ENCODE measurements at regions not wholly inside any gene's neighbourhood (a gene's known extent, or its start where the extent isn't known, plus 50 kb on each side); places are given as distances from the start of the nearest gene placed in this dataset.
"Not testable (repeated sequence)": the region's sequence is repeated elsewhere in the genome, so short reads cannot be mapped to it uniquely, and the experiment has no call there.

- no peaks in the 10 kb centered on the region for H3K36me3 Mint-ChIP-seq (ENCODE audit: low read depth)
- intact Hi-C loops (cut with micrococcal nuclease): no loop called here
- H3K9me3 Mint-ChIP-seq: peaks cover 9% of the 10 kb centered on the region
- H3K27me3 Mint-ChIP-seq: no peaks in the 10 kb centered on the region
- no peak overlapping the region for H3K4me3 Mint-ChIP-seq
- H3K27ac Mint-ChIP-seq: no peak overlapping the region
- H3K4me1 Mint-ChIP-seq (ENCODE audit: low read depth): no peaks in the 10 kb centered on the region
Observed at GRCh38 chr14:43853541-43853940, 653.5 kb downstream of the FSCB start.

GRCh38 chr14:43803076-43803689 lies 703.9 kb downstream of the FSCB start:
- no peaks in the 10 kb centered on the region for H3K4me1 Mint-ChIP-seq (ENCODE audit: low read depth)
- no peak overlapping the region for H3K27ac Mint-ChIP-seq
- H3K36me3 Mint-ChIP-seq (ENCODE audit: low read depth): no peaks in the 10 kb centered on the region
- no peak overlapping the region for H3K4me3 Mint-ChIP-seq
- no peaks in the 10 kb centered on the region for H3K27me3 Mint-ChIP-seq
- intact Hi-C loops (cut with micrococcal nuclease): no loop called here
- H3K9me3 Mint-ChIP-seq: peaks cover 48% of the 10 kb centered on the region

- Mint-ChIP-seq H3K27ac (no peak overlapping the region), H3K36me3 (ENCODE audit: low read depth) (no peaks in the 10 kb centered on the region), H3K4me1 (ENCODE audit: low read depth) (no peaks in the 10 kb centered on the region), H3K9me3 (no peaks in the 10 kb centered on the region), H3K27me3 (no peaks in the 10 kb centered on the region), H3K4me3 (no peak overlapping the region)
- intact Hi-C loops (cut with micrococcal nuclease): no loop called here
Observed at GRCh38 chr14:43795600-43796228, 711.4 kb downstream of the FSCB start.

- no peaks in the 10 kb centered on the region for H3K36me3 Mint-ChIP-seq (ENCODE audit: low read depth)
- H3K27me3 Mint-ChIP-seq: no peaks in the 10 kb centered on the region
- H3K4me3 Mint-ChIP-seq: no peak overlapping the region
- H3K4me1 Mint-ChIP-seq (ENCODE audit: low read depth): no peaks in the 10 kb centered on the region
- H3K9me3 Mint-ChIP-seq: no peaks in the 10 kb centered on the region
- intact Hi-C loops (cut with micrococcal nuclease): no loop called here
- H3K27ac Mint-ChIP-seq: no peak overlapping the region
Observed at GRCh38 chr14:43793579-43793978, 713.5 kb downstream of the FSCB start.

DNA sequence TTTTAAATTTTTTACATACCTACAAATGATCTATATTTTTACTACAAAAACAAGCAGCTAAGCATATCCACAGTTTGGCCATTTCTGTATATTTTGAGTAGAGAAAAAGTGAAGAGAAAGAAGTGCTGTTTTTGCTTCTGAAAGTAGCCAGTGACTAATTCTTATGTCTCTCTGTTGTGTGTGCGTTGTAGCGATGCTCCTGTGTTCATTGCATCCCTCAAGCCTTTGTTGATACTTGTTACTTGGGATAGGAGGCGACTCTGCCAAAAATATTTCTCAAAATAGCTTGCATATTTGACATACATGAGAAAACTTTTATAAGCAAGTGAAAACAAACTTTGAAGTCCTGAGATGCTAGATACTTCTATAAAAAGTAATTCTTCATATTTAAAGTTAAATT lies 714.1 kb downstream of the FSCB start:
- no peaks in the 10 kb centered on the region for H3K9me3 Mint-ChIP-seq
- no peak overlapping the region for H3K4me3 Mint-ChIP-seq
- H3K27ac Mint-ChIP-seq: no peak overlapping the region
- H3K36me3 Mint-ChIP-seq (ENCODE audit: low read depth): no peaks in the 10 kb centered on the region
- no peaks in the 10 kb centered on the region for H3K4me1 Mint-ChIP-seq (ENCODE audit: low read depth)
- H3K27me3 Mint-ChIP-seq: no peaks in the 10 kb centered on the region
- intact Hi-C loops (cut with micrococcal nuclease): no loop called here

DNA sequence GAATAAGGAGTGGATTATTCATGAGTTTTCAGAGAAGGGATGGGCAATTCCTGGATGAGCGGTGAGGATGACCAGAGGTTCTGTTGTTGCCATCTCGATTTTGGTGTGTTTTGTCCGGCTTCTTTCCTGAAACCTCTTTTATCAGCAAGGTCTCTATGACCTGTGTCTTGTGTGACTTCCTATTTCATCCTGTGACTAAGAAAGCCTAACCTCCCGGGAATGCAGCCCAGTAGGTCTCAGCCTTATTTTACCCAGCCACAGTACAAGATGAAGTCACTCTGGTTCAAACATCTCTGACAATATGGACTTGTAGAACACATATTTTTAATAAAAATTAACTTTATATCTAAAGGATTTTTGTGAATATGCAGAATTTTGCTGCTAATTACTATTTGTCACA lies 716.4 kb downstream of the FSCB start:
- intact Hi-C loops (cut with micrococcal nuclease): no loop called here
- no peak overlapping the region for H3K27ac Mint-ChIP-seq
- no peak overlapping the region for H3K4me3 Mint-ChIP-seq
- no peaks in the 10 kb centered on the region for H3K27me3 Mint-ChIP-seq
- no peaks in the 10 kb centered on the region for H3K4me1 Mint-ChIP-seq (ENCODE audit: low read depth)
- H3K9me3 Mint-ChIP-seq: no peaks in the 10 kb centered on the region
- H3K36me3 Mint-ChIP-seq (ENCODE audit: low read depth): no peaks in the 10 kb centered on the region

DNA sequence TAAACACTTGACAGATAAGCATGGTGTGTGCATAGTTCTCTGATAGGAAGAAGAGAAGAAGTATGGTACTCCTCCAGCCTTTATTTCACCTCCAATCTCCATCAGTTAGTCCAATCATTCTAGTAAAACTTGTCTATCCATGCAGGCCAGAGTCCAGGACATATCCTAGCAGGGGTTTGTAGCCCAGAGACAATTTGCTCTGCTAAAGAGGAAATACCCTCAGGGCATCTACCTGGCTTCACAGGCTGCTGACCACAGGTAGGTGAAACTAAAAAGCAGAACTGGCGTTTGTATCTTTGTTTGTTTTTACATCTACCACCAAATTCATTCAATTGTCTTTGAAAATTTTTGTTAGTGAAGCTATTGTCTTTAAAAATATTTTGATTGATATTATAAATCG lies 717.6 kb downstream of the FSCB start:
- H3K9me3 Mint-ChIP-seq: no peaks in the 10 kb centered on the region
- no peaks in the 10 kb centered on the region for H3K4me1 Mint-ChIP-seq (ENCODE audit: low read depth)
- no peak overlapping the region for H3K4me3 Mint-ChIP-seq
- no peaks in the 10 kb centered on the region for H3K36me3 Mint-ChIP-seq (ENCODE audit: low read depth)
- no peak overlapping the region for H3K27ac Mint-ChIP-seq
- no peaks in the 10 kb centered on the region for H3K27me3 Mint-ChIP-seq
- intact Hi-C loops (cut with micrococcal nuclease): no loop called here

GRCh38 chr14:43786066-43786762 lies 720.9 kb downstream of the FSCB start:
- H3K9me3 Mint-ChIP-seq: no peaks in the 10 kb centered on the region
- H3K27me3 Mint-ChIP-seq: no peaks in the 10 kb centered on the region
- H3K4me1 Mint-ChIP-seq (ENCODE audit: low read depth): no peaks in the 10 kb centered on the region
- no peaks in the 10 kb centered on the region for H3K36me3 Mint-ChIP-seq (ENCODE audit: low read depth)
- no peak overlapping the region for H3K27ac Mint-ChIP-seq
- intact Hi-C loops (cut with micrococcal nuclease): no loop called here
- no peak overlapping the region for H3K4me3 Mint-ChIP-seq

- H3K4me3 Mint-ChIP-seq; H3K9me3 Mint-ChIP-seq; H3K27me3 Mint-ChIP-seq; H3K4me1 Mint-ChIP-seq (ENCODE audit: low read depth); H3K27ac Mint-ChIP-seq; H3K36me3 Mint-ChIP-seq (ENCODE audit: low read depth); intact Hi-C loops (cut with micrococcal nuclease): not testable (repeated sequence)
Observed at GRCh38 chr14:43784432-43784831, 722.7 kb downstream of the FSCB start.

GRCh38 chr14:43778937-43779639 lies 728.0 kb downstream of the FSCB start:
- Mint-ChIP-seq H3K36me3 (ENCODE audit: low read depth) (no peaks in the 10 kb centered on the region), H3K27ac (no peak overlapping the region), H3K27me3 (no peaks in the 10 kb centered on the region), H3K9me3 (peaks cover 25% of the 10 kb centered on the region), H3K4me1 (ENCODE audit: low read depth) (no peaks in the 10 kb centered on the region), H3K4me3 (no peak overlapping the region)
- intact Hi-C loops (cut with micrococcal nuclease): no loop called here

- no peak overlapping the region for H3K4me3 Mint-ChIP-seq
- no peaks in the 10 kb centered on the region for H3K36me3 Mint-ChIP-seq (ENCODE audit: low read depth)
- intact Hi-C loops (cut with micrococcal nuclease): no loop called here
- no peak overlapping the region for H3K27ac Mint-ChIP-seq
- H3K9me3 Mint-ChIP-seq: peaks cover 30% of the 10 kb centered on the region
- no peaks in the 10 kb centered on the region for H3K4me1 Mint-ChIP-seq (ENCODE audit: low read depth)
- no peaks in the 10 kb centered on the region for H3K27me3 Mint-ChIP-seq
Observed at GRCh38 chr14:43778570-43778936, 728.5 kb downstream of the FSCB start.

GRCh38 chr14:43765474-43765873 lies 741.6 kb downstream of the FSCB start:
- H3K4me3 Mint-ChIP-seq: no peak overlapping the region
- no peaks in the 10 kb centered on the region for H3K27me3 Mint-ChIP-seq
- peaks cover 4% of the 10 kb centered on the region for H3K9me3 Mint-ChIP-seq
- no peaks in the 10 kb centered on the region for H3K4me1 Mint-ChIP-seq (ENCODE audit: low read depth)
- intact Hi-C loops (cut with micrococcal nuclease): no loop called here
- H3K27ac Mint-ChIP-seq: no peak overlapping the region
- H3K36me3 Mint-ChIP-seq (ENCODE audit: low read depth): no peaks in the 10 kb centered on the region

GRCh38 chr14:43764433-43764832 lies 742.6 kb downstream of the FSCB start:
- no peaks in the 10 kb centered on the region for H3K9me3 Mint-ChIP-seq
- no peak overlapping the region for H3K27ac Mint-ChIP-seq
- H3K27me3 Mint-ChIP-seq: no peaks in the 10 kb centered on the region
- no peaks in the 10 kb centered on the region for H3K4me1 Mint-ChIP-seq (ENCODE audit: low read depth)
- intact Hi-C loops (cut with micrococcal nuclease): no loop called here
- H3K36me3 Mint-ChIP-seq (ENCODE audit: low read depth): no peaks in the 10 kb centered on the region
- no peak overlapping the region for H3K4me3 Mint-ChIP-seq

DNA sequence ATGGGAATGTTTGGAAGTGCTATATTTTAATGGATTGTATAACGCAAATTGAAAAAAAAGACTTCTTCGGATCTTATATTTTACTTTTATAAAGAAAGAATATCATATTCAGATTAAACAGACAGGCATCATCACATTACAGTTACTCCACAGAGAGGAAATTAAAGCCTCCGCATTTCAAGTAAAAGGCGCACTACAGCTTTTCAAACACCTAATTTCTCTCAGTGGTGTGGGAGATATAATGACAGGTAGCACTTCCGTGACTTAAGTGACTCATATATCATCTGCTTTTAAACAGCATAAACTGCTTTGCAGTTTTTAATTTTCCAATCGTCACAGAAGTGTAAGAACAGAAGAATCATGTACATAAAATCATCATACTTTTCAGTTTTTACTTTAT lies 751.4 kb downstream of the FSCB start:
- Mint-ChIP-seq H3K27me3 (no peaks in the 10 kb centered on the region), H3K9me3 (peaks cover 9% of the 10 kb centered on the region), H3K36me3 (ENCODE audit: low read depth) (no peaks in the 10 kb centered on the region), H3K4me3 (no peak overlapping the region), H3K4me1 (ENCODE audit: low read depth) (no peaks in the 10 kb centered on the region), H3K27ac (no peak overlapping the region)
- intact Hi-C loops (cut with micrococcal nuclease): no loop called here

Measured in dendritic cell treated with granulocyte-macrophage colony-stimulating factor and Interleukin-4, amounts not matched to agents 40 ng/mL and 50 ng/mL, for 4 days (primary cell).